ENCODE measurements at regions not wholly inside any gene's neighbourhood (a gene's known extent, or its start where the extent isn't known, plus 50 kb on each side); places are given as distances from the start of the nearest gene placed in this dataset.

GRCh38 chr7:125253452-125254190 is 324.0 kb upstream of the POT1 start:
- TF ChIP-seq EZH2 (IDR thresholded peaks at IDR 0.05; ENCODE audit: borderline replicate concordance) (no peak), CTCF (IDR thresholded peaks at IDR 0.05; ENCODE audit: poor library complexity) (no peak), EZH2phosphoT487 (IDR thresholded peaks at IDR 0.05; ENCODE audit: low read depth, severe bottlenecking, unreplicated experiment) (no peak)

Measured in hepatocyte (in vitro differentiated cells).